K562 (cell line): ENCODE measurements at regions not wholly inside any gene's neighbourhood (a gene's known extent, or its start where the extent isn't known, plus 50 kb on each side); places are given as distances from the start of the nearest gene placed in this dataset.

Experiments used
- BCLAF1 ChIP-seq, 2 experiments: fragments of 450-650 bp in 1 of 2; IDR thresholded peaks; 2 replicates each; pipeline ENCODE4 v1.6.1; 2011 to 2017; ENCODE audit warnings: low read depth in 2 of 2, antibody characterized with exemption in 1 of 2, borderline replicate concordance in 1 of 2, low read length in 1 of 2, mild to moderate bottlenecking in 1 of 2, mixed read lengths in 1 of 2; ENCODE audit not compliant: control insufficient read depth in 1 of 2
- CBX8 ChIP-seq: fragments of 200-600 bp; sonication (generic); IDR thresholded peaks from 2 replicates; pipeline ENCODE4 v1.6.1; 2012; ENCODE audit warnings: borderline replicate concordance, mixed run types, low read depth, mild to moderate bottlenecking, moderate library complexity, mixed read lengths, low read length, control low read depth, inconsistent platforms; ENCODE audit not compliant: poor library complexity, severe bottlenecking; ENCODE audit errors: extremely low read depth
- CREBBP ChIP-seq: IDR thresholded peaks from one replicate; pipeline ENCODE4 v1.6.1; 2012; ENCODE audit warnings: low read depth, mild to moderate bottlenecking, control low read depth, inconsistent platforms, low read length
- HNRNPH1 ChIP-seq: fragments of 200-400 bp; formaldehyde crosslinking; optimal IDR thresholded peaks from 2 replicates; pipeline ENCODE3; 2017; ENCODE audit warnings: low read depth, mild to moderate bottlenecking, low read length, moderate library complexity
- IRF2 ChIP-seq: sonication (generic); formaldehyde crosslinking; IDR thresholded peaks from 2 replicates; pipeline ENCODE4 v1.8.1; 2022; ENCODE audit warnings: mild to moderate bottlenecking, missing genetic modification reagents
- KDM1A ChIP-seq, 2 experiments: fragments of 450-650 bp; IDR thresholded peaks; 2 replicates each; pipeline ENCODE4 v1.6.1; 2016; ENCODE audit warnings: mild to moderate bottlenecking in 2 of 2
- MCM5 ChIP-seq: fragments of 450-650 bp; IDR thresholded peaks from 2 replicates; pipeline ENCODE4 v1.6.1; 2016; ENCODE audit warnings: low read depth
- MYBL2 ChIP-seq, 2 experiments: fragments of 450-650 bp in 1 of 2; sonication (generic) in 1 of 2; formaldehyde crosslinking in 1 of 2; IDR thresholded peaks; 2 replicates each; pipeline versions ENCODE4 v1.6.1 to v1.8.1; 2017 to 2022; ENCODE audit warnings: borderline replicate concordance in 1 of 2, inconsistent platforms in 1 of 2, low read depth in 1 of 2, mild to moderate bottlenecking in 1 of 2, missing genetic modification reagents in 1 of 2, moderate library complexity in 1 of 2
- POLR2AphosphoS5 ChIP-seq: IDR thresholded peaks from 2 replicates; pipeline ENCODE4 v1.6.1; 2011; ENCODE audit warnings: mild to moderate bottlenecking, low read depth, low read length, moderate library complexity; ENCODE audit not compliant: control insufficient read depth, insufficient read depth
- POLR3G ChIP-seq: IDR thresholded peaks from 2 replicates; pipeline ENCODE4 v1.6.1; 2011; ENCODE audit not compliant: insufficient read length, insufficient replicate concordance; ENCODE audit errors: extremely low read depth
- SETDB1 ChIP-seq: IDR thresholded peaks from one replicate; pipeline ENCODE4 v1.6.1; 2012; ENCODE audit warnings: low read length, control low read depth, inconsistent platforms
- TF ChIP-seq, protein P1 (sequence below), 3 experiments: IDR thresholded peaks in 2 of 3; conservative IDR thresholded peaks in 1 of 3; 2 replicates each; pipeline ENCODE4 v1.5.1; 2011 to 2012; ENCODE audit warnings: low read length in 3 of 3, mild to moderate bottlenecking in 3 of 3, control low read depth in 2 of 3, improper control_type of control experiment in 1 of 3, inconsistent platforms in 1 of 3, low read depth in 1 of 3, mixed read lengths in 1 of 3, moderate library complexity in 1 of 3; ENCODE audit not compliant: insufficient read depth in 2 of 3
- TF ChIP-seq, protein P2 (sequence below), 3 experiments: fragments of 200-800 bp in 1 of 3; fragments of 250-450 bp in 1 of 3; fragments of 450-650 bp in 1 of 3; sonication (Bioruptor Pico) in 1 of 3; sonication (Bioruptor generic) in 1 of 3; formaldehyde crosslinking in 1 of 3; IDR thresholded peaks; 2 replicates each; pipeline versions ENCODE4 v1.6.1 to v1.8.0; 2016 to 2022; ENCODE audit warnings: mild to moderate bottlenecking in 2 of 3, missing genetic modification characterization in 2 of 3, missing compliant biosample characterization in 1 of 3, moderate library complexity in 1 of 3

GRCh38 chr2:16214861-16215260, 274.5 kb downstream of the MYCN start:
- TF ChIP-seq HNRNPH1 (no peak), SETDB1 (no peak), IRF2 (CRISPR knock-in tag) (no peak), POLR3G (no peak), KDM1A (IDR thresholded peaks at IDR 0.05) (no peak), BCLAF1 (IDR thresholded peaks at IDR 0.05; ENCODE audit: borderline replicate concordance in 1 of 2, control insufficient read depth in 1 of 2, low read depth in 2 of 2, low read length in 1 of 2) (no peak), POLR2AphosphoS5 (no peak), MYBL2 (IDR thresholded peaks at IDR 0.05; ENCODE audit: low read depth) (no peak), MYBL2 (CRISPR knock-in tag; IDR thresholded peaks at IDR 0.05; ENCODE audit: borderline replicate concordance) (no peak), CREBBP (no peak), CBX8 (no peak), MCM5 (no peak)
- TF ChIP-seq, protein P1, sequence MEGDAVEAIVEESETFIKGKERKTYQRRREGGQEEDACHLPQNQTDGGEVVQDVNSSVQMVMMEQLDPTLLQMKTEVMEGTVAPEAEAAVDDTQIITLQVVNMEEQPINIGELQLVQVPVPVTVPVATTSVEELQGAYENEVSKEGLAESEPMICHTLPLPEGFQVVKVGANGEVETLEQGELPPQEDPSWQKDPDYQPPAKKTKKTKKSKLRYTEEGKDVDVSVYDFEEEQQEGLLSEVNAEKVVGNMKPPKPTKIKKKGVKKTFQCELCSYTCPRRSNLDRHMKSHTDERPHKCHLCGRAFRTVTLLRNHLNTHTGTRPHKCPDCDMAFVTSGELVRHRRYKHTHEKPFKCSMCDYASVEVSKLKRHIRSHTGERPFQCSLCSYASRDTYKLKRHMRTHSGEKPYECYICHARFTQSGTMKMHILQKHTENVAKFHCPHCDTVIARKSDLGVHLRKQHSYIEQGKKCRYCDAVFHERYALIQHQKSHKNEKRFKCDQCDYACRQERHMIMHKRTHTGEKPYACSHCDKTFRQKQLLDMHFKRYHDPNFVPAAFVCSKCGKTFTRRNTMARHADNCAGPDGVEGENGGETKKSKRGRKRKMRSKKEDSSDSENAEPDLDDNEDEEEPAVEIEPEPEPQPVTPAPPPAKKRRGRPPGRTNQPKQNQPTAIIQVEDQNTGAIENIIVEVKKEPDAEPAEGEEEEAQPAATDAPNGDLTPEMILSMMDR (IDR thresholded peaks at IDR 0.05 in 2 of 3, conservative IDR thresholded peaks at IDR 0.05 in 1 of 3; ENCODE audit: insufficient read depth in 2 of 3, low read depth in 1 of 3, low read length in 3 of 3), result no peak
- TF ChIP-seq, protein P2, sequence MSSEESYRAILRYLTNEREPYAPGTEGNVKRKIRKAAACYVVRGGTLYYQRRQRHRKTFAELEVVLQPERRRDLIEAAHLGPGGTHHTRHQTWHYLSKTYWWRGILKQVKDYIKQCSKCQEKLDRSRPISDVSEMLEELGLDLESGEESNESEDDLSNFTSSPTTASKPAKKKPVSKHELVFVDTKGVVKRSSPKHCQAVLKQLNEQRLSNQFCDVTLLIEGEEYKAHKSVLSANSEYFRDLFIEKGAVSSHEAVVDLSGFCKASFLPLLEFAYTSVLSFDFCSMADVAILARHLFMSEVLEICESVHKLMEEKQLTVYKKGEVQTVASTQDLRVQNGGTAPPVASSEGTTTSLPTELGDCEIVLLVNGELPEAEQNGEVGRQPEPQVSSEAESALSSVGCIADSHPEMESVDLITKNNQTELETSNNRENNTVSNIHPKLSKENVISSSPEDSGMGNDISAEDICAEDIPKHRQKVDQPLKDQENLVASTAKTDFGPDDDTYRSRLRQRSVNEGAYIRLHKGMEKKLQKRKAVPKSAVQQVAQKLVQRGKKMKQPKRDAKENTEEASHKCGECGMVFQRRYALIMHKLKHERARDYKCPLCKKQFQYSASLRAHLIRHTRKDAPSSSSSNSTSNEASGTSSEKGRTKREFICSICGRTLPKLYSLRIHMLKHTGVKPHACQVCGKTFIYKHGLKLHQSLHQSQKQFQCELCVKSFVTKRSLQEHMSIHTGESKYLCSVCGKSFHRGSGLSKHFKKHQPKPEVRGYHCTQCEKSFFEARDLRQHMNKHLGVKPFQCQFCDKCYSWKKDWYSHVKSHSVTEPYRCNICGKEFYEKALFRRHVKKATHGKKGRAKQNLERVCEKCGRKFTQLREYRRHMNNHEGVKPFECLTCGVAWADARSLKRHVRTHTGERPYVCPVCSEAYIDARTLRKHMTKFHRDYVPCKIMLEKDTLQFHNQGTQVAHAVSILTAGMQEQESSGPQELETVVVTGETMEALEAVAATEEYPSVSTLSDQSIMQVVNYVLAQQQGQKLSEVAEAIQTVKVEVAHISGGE (CRISPR knock-in tag; IDR thresholded peaks at IDR 0.05), result no peak
